CD1c-positive myeloid dendritic cell (primary cell): ENCODE measurements at regions not wholly inside any gene's neighbourhood (a gene's known extent, or its start where the extent isn't known, plus 50 kb on each side); places are given as distances from the start of the nearest gene placed in this dataset.
A peak's percentile ranks its signal among the peaks of the same experiment; 100 is the strongest.
"Not testable (repeated sequence)": the region's sequence is repeated elsewhere in the genome, so short reads cannot be mapped to it uniquely, and the experiment has no call there.

Experiments
- DNase-seq: peaks from one replicate; pipeline ENCODE4 v3.0.0-alpha.2; 2016; ENCODE audit errors: extremely low spot score

GRCh38 chr5:102666164-102666946 lies 88.8 kb upstream of the PAM start:
- DNase-seq = no peak

- no peak for DNase-seq
Observed at GRCh38 chr5:102668220-102668932, 86.7 kb upstream of the PAM start.

- no peak for DNase-seq
Observed at GRCh38 chr5:102670224-102670836, 84.8 kb upstream of the PAM start.

GRCh38 chr5:102671033-102671734 lies 83.9 kb upstream of the PAM start:
- not testable (repeated sequence) for DNase-seq

GRCh38 chr5:102678267-102679058 lies 76.6 kb upstream of the PAM start:
- DNase-seq = no peak

- peak; percentile 48 for DNase-seq
Observed at GRCh38 chr5:102681403-102681983, 73.6 kb upstream of the PAM start.

GRCh38 chr5:102682101-102682647 lies 72.9 kb upstream of the PAM start:
- DNase-seq = no peak

GRCh38 chr5:102688076-102688475 lies 67.0 kb upstream of the PAM start:
- not testable (repeated sequence) for DNase-seq

GRCh38 chr5:102688581-102689342 lies 66.3 kb upstream of the PAM start:
- not testable (repeated sequence) for DNase-seq

GRCh38 chr5:102690910-102691309 lies 64.2 kb upstream of the PAM start:
- no peak for DNase-seq

- DNase-seq = no peak
Observed at GRCh38 chr5:102691434-102691833, 63.7 kb upstream of the PAM start.

GRCh38 chr5:102700120-102700831 lies 54.8 kb upstream of the PAM start:
- DNase-seq = no peak

GRCh38 chr5:102700916-102701315 lies 54.2 kb upstream of the PAM start:
- DNase-seq = peak; percentile 16

GRCh38 chr5:102701748-102702147 lies 53.4 kb upstream of the PAM start:
- DNase-seq = peak; percentile 8
